Kidney capillary endothelial cell (primary cell): ENCODE measurements at regions not wholly inside any gene's neighbourhood (a gene's known extent, or its start where the extent isn't known, plus 50 kb on each side); places are given as distances from the start of the nearest gene placed in this dataset.

Experiments used
- DNase-seq: peaks from one replicate; pipeline ENCODE4 v3.0.0-alpha.2; 2018; ENCODE audit warnings: low spot score

GRCh38 chr11:86119077-86119476 is 50.2 kb upstream of the PICALM start:
- DNase-seq, result no peak
